Kidney epithelial cell (primary cell): ENCODE measurements at regions not wholly inside any gene's neighbourhood (a gene's known extent, or its start where the extent isn't known, plus 50 kb on each side); places are given as distances from the start of the nearest gene placed in this dataset.
"Not testable (repeated sequence)": the region's sequence is repeated elsewhere in the genome, so short reads cannot be mapped to it uniquely, and the experiment has no call there.

Experiments
- DNase-seq: peaks from one replicate; pipeline ENCODE4 v3.0.0-alpha.2; 2010; ENCODE audit warnings: low read depth
- H3K27me3 ChIP-seq: 2 replicates; pipeline ENCODE4 v1.6.0; 2011; ENCODE audit warnings: low read length; ENCODE audit not compliant: control insufficient read depth, insufficient read depth
- H3K36me3 ChIP-seq: 2 replicates; pipeline ENCODE4 v1.5.1; 2011; ENCODE audit warnings: low read length; ENCODE audit not compliant: control insufficient read depth, insufficient read depth
- H3K4me3 ChIP-seq: 2 replicates; pipeline ENCODE4 v1.5.1; 2011; ENCODE audit warnings: low read depth, mild to moderate bottlenecking, control low read depth, low read length
- CTCF ChIP-seq: IDR thresholded peaks from 2 replicates; pipeline ENCODE4 v1.5.1; 2011; ENCODE audit warnings: mild to moderate bottlenecking, moderate library complexity, low read length, control low read depth, inconsistent platforms; ENCODE audit not compliant: insufficient read depth, poor library complexity, severe bottlenecking

- not testable (repeated sequence) for H3K4me3 ChIP-seq, H3K27me3 ChIP-seq, H3K36me3 ChIP-seq
- DNase-seq = peak; percentile 23
- TF ChIP-seq CTCF = peak; percentile 47
Measured at GRCh38 chr13:52235900-52236595, 76.7 kb upstream of the NEK3 start.

GRCh38 chr13:52234928-52235327, 75.5 kb upstream of the NEK3 start:
- DNase-seq, H3K4me3 ChIP-seq, H3K36me3 ChIP-seq, H3K27me3 ChIP-seq: not testable (repeated sequence)

- not testable (repeated sequence) for DNase-seq, H3K4me3 ChIP-seq, H3K27me3 ChIP-seq, H3K36me3 ChIP-seq
Measured at GRCh38 chr13:52223063-52223462, 63.7 kb upstream of the NEK3 start.

GRCh38 chr13:52213920-52214319, 54.5 kb upstream of the NEK3 start:
- not testable (repeated sequence) for H3K4me3 ChIP-seq, DNase-seq, H3K27me3 ChIP-seq, H3K36me3 ChIP-seq

GRCh38 chr13:52212886-52213285, 53.5 kb upstream of the NEK3 start:
- H3K27me3 ChIP-seq, H3K36me3 ChIP-seq, H3K4me3 ChIP-seq, DNase-seq: not testable (repeated sequence)

GRCh38 chr13:52211416-52211776, 52.0 kb upstream of the NEK3 start:
- not testable (repeated sequence) for H3K27me3 ChIP-seq, H3K4me3 ChIP-seq, DNase-seq, H3K36me3 ChIP-seq

GRCh38 chr13:52210564-52211415, 51.4 kb upstream of the NEK3 start:
- not testable (repeated sequence) for H3K36me3 ChIP-seq, DNase-seq, H3K27me3 ChIP-seq, H3K4me3 ChIP-seq
